Left lung (tissue), 4 donors: ENCODE measurements at regions not wholly inside any gene's neighbourhood (a gene's known extent, or its start where the extent isn't known, plus 50 kb on each side); places are given as distances from the start of the nearest gene placed in this dataset.

Experiments
- ATAC-seq: fragments of 200-7000 bp; cut with Tn5 transposase; one replicate; pipeline ENCODE4 v1.9.1; 2020; ENCODE audit warnings: moderate library complexity
- DNase-seq, 4 donors: peaks; one replicate each; pipeline ENCODE4 v3.0.0-alpha.2; 2013 to 2020
- H3K27ac ChIP-seq, 2 donors: fragments of 200-600 bp; sonication (generic) in 1 of 2; one replicate each; pipeline versions ENCODE4 v1.5.0 to v1.8.0; 2020 to 2021
- H3K27me3 ChIP-seq, 2 donors: fragments of 200-600 bp; sonication (generic) in 1 of 2; one replicate each; pipeline versions ENCODE4 v1.5.0 to v1.8.0; 2020 to 2021
- H3K36me3 ChIP-seq, 2 donors: fragments of 200-600 bp; sonication (generic) in 1 of 2; one replicate each; pipeline versions ENCODE4 v1.5.0 to v1.8.0; 2020 to 2021
- H3K4me1 ChIP-seq, 2 donors: fragments of 200-600 bp; one replicate each; pipeline ENCODE4 v1.8.0; 2021
- H3K4me3 ChIP-seq, 2 donors: fragments of 200-600 bp; sonication (generic) in 1 of 2; one replicate each; pipeline versions ENCODE4 v1.5.0 to v1.8.0; 2020 to 2021; ENCODE audit warnings: mild to moderate bottlenecking in 1 of 2
- H3K9me3 ChIP-seq, 2 donors: fragments of 200-600 bp; sonication (generic) in 1 of 2; one replicate each; pipeline versions ENCODE4 v1.5.0 to v1.8.0; 2020 to 2021
- intact Hi-C, 2 donors: fragments of 100-400 bp; cut with DNase I; formaldehyde crosslinking; loops; one replicate each; pipeline versions ENCODE4 v1.11.2 to v1.14.2; 2022
- TF ChIP-seq, protein P1 (sequence below), 2 donors: fragments of 200-600 bp; sonication (generic) in 1 of 2; IDR thresholded peaks; one replicate each; pipeline versions ENCODE4 v1.5.0 to v1.8.0; 2021; ENCODE audit warnings: antibody characterized with exemption in 2 of 2
- donor health status: DM: no; HTN: yes; CAD: no.
- donor health status: DM: no; HTN: no; CAD: no.

DNA sequence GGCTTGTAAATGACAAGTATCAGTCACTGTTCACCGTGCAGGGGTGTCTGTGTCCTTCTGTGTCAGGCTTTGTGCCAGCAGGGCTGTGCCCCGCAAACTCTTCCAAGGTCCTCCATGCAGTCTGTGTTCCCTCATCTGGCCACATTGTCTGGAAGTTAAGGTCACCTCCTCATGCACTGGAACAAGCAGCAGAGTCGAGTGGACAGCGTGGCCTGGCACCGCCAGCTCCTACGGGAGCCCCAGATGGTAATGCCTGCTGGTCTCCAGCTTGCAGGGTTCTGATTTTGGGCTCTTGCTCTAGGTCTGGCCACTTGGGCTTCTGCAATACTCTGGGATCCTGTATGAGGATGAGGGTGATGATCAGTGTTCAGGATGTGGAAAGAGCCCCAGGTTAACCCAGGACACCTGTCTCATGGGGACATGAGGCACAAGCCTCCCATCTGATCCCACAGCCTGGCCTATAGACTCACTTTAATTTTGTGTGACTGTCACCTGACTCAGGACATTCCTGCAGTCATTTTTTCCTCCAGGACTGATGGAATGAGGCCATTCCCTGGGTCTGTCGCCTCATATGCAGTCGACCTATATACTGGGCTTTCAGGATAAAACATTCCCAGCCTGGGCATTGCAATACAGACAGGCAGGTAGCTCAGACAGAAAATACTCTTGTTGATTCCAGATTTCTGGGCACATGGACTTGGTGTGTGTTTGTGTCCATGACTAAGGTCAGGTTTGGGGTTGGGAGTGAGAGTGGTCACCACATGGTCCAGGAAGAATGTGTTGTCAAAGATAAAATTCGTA, 106.3 kb upstream of the TOP3B start:
- DNase-seq (no peak), ATAC-seq (no peak)
- Histone ChIP-seq H3K4me3 (no peak overlapping the region), H3K27me3 (peaks cover 0 to 44% of the 10 kb centered on the region in 2 donors), H3K4me1 (no peaks in the 10 kb centered on the region), H3K36me3 (no peaks in the 10 kb centered on the region), H3K9me3 (no peaks in the 10 kb centered on the region), H3K27ac (no peak overlapping the region)
- intact Hi-C loops, result no loop called here
- TF ChIP-seq, protein P1, sequence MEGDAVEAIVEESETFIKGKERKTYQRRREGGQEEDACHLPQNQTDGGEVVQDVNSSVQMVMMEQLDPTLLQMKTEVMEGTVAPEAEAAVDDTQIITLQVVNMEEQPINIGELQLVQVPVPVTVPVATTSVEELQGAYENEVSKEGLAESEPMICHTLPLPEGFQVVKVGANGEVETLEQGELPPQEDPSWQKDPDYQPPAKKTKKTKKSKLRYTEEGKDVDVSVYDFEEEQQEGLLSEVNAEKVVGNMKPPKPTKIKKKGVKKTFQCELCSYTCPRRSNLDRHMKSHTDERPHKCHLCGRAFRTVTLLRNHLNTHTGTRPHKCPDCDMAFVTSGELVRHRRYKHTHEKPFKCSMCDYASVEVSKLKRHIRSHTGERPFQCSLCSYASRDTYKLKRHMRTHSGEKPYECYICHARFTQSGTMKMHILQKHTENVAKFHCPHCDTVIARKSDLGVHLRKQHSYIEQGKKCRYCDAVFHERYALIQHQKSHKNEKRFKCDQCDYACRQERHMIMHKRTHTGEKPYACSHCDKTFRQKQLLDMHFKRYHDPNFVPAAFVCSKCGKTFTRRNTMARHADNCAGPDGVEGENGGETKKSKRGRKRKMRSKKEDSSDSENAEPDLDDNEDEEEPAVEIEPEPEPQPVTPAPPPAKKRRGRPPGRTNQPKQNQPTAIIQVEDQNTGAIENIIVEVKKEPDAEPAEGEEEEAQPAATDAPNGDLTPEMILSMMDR (IDR thresholded peaks at IDR 0.05), result no peak

DNA sequence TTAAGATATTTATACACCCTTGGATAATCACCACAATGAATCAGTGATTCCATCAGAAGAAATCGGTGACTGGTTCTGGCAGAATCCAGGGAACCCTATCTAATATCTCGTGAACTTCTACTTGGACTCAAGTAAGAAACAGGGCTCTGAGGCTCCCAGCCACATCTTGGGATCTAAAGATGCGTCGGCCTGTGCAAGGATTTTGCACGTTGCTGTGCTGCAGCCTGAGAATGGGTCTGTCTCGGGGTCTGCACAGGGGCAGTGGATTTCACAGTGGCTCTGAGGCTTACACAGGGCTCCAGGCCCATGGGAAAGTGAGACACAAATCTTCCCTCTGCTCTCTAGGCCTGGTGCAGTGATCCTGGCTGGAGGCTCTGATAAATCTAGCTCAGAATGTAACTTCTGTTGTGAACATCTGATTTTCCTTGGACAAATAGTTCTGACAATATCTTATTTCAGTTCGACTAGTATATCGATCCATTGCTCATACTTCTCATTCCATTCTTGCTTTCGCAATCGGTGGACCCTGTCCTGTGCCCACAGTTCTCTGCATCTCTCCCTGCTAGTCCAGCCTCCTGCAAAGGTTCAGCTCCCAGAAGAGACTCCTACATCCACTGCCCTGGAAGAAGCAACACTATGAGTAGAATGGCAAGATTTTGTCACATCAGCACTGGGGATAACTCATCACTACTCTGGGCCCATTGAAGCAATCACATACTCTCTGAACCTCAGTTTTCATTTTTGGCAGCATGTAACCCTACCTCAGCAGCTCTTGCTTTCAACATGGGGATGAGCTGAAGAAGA, 105.5 kb upstream of the TOP3B start:
- DNase-seq, result no peak
- intact Hi-C loops, result no loop called here
- no peak overlapping the region for H3K27ac ChIP-seq
- no peaks in the 10 kb centered on the region for H3K36me3 ChIP-seq
- TF ChIP-seq, protein P1 (IDR thresholded peaks at IDR 0.05), result no peak
- ATAC-seq, result no peak
- H3K4me3 ChIP-seq, result no peak overlapping the region
- H3K9me3 ChIP-seq, result no peaks in the 10 kb centered on the region
- peaks cover 0 to 47% of the 10 kb centered on the region in 2 donors for H3K27me3 ChIP-seq
- no peaks in the 10 kb centered on the region for H3K4me1 ChIP-seq

DNA sequence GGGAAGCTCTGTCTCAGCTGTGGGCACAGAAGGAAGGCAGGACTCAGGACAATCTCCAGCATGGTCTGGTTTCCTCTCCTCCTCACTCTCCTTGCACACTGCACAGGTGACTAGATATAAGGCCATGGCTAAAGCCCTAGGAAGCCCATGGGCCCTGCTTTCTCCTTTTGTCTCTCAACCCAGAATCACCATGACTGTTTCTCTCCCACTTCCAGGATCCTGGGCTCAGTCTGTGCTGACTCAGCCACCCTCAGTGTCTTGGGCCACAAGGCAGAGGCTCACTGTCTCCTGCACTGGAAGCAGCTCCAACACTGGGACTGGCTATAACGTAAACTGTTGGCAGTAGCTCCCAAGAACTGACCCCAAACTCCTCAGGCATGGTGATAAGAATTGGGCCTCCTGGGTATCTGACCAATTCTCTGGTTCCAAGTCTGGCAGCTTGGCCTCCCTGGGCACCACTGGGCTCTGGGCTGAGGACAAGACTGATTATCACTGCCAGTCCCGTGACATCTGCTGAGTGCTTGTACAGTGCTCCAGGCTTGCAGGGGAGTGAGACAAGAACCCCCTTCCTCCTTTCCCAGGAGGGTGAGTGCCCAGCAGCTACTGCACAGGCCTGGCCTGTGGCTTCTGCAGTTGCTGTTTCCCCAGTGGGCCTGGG, 104.0 kb upstream of the TOP3B start:
- peaks cover 0 to 48% of the 10 kb centered on the region in 2 donors for H3K27me3 ChIP-seq
- no peaks in the 10 kb centered on the region for H3K9me3 ChIP-seq
- DNase-seq (peak in 1 of 4 donors; percentile 47), ATAC-seq (peak; percentile 77)
- H3K36me3 ChIP-seq, result no peaks in the 10 kb centered on the region
- no peaks in the 10 kb centered on the region for H3K4me1 ChIP-seq
- intact Hi-C loops, result no loop called here
- H3K27ac ChIP-seq, result no peak overlapping the region
- TF ChIP-seq, protein P1 (IDR thresholded peaks at IDR 0.05), result no peak
- H3K4me3 ChIP-seq, result no peak overlapping the region

DNA sequence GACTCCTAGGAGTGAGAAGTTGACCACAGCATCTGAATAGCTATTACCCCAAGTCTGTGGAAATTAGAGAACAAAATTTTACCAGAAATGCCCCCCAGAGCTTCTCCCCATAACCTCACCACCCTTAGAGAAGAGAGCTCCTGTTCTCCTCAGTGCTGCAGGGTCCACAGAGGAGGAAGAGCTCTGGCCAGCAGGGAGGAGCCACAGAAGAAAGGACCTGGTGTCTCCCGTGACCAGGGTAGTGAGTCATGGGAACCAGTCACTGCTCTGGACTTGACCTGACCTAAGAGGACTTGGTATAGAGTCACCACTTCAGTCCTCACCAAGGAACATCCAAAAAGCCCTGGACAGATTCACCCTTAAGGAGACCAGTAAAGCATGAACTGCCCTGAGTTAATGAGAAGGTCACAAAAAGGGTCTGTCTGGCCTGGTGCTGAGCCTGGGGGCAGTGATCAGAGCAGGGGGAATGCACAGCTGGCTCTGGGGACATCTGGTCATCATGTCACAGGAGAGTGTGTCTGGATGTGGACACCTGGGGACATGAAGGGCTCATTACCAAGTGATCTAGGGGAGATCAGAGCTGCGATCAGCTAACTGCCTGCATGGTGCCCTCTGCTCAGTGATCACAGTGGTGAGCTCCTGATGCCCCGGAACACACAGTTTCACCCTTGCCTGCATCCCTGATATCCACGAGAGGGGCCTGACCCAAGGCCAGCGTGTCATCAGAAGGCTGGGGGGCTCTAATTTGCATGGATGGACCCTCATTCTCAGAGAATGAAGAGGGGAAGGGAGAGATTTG, 103.3 kb upstream of the TOP3B start:
- TF ChIP-seq, protein P1 (IDR thresholded peaks at IDR 0.05), result no peak
- ATAC-seq, result peak; percentile 82
- intact Hi-C loops, result no loop called here
- Histone ChIP-seq H3K27ac (no peak overlapping the region), H3K27me3 (peaks cover 0 to 47% of the 10 kb centered on the region in 2 donors), H3K9me3 (no peaks in the 10 kb centered on the region), H3K4me3 (no peak overlapping the region), H3K4me1 (no peaks in the 10 kb centered on the region), H3K36me3 (no peaks in the 10 kb centered on the region)
- DNase-seq, result peak in 1 of 4 donors; percentile 52
